ENCODE measurements at regions not wholly inside any gene's neighbourhood (a gene's known extent, or its start where the extent isn't known, plus 50 kb on each side); places are given as distances from the start of the nearest gene placed in this dataset.

- DNase-seq (ENCODE audit: low read depth, low spot score), result peak; percentile 51
- no peaks in the 10 kb centered on the region for H3K27me3 ChIP-seq (ENCODE audit: control insufficient read depth, insufficient read depth, low read length)
- CTCF ChIA-PET, result no interaction called here
- H3K4me3 ChIP-seq (ENCODE audit: low read depth, low read length), result peak overlapping the region; percentile 1; the same call in 1 of the 2 replicates
- no peaks in the 10 kb centered on the region for H3K9me3 ChIP-seq (ENCODE audit: control insufficient read depth, insufficient read depth, low read length)
- H3K27ac ChIP-seq (ENCODE audit: low read depth, low read length), result peak overlapping the region; percentile 53
- TF ChIP-seq CTCF (IDR thresholded peaks at IDR 0.05; ENCODE audit: low read depth, low read length), result no peak
- POLR2A ChIA-PET, result interaction anchor here (1.0 to 1.3 kb wide), 3 partner anchors 20 to 105 kb away, joined by 3 to 4 read pairs (median 4); no protein-coding TSS in a partner anchor
Measured at GRCh38 chr4:176883681-176884418, 91.1 kb upstream of the VEGFC start.

GRCh38 chr4:176885224-176885623 is 92.5 kb upstream of the VEGFC start:
- no peak for TF ChIP-seq CTCF (IDR thresholded peaks at IDR 0.05; ENCODE audit: low read depth, low read length)
- DNase-seq (ENCODE audit: low read depth, low spot score), result no peak
- Histone ChIP-seq H3K9me3 (ENCODE audit: control insufficient read depth, insufficient read depth, low read length) (no peaks in the 10 kb centered on the region), H3K27ac (ENCODE audit: low read depth, low read length) (no peak overlapping the region), H3K27me3 (ENCODE audit: control insufficient read depth, insufficient read depth, low read length) (no peaks in the 10 kb centered on the region), H3K4me3 (ENCODE audit: low read depth, low read length) (no peak overlapping the region)
- ChIA-PET CTCF (interaction anchor here (2.6 kb wide), 1 partner anchor 162 kb away, joined by 9 read pairs; no protein-coding TSS in a partner anchor), POLR2A (interaction anchor here (1.3 kb wide), 1 partner anchor 18 kb away, joined by 4 read pairs; no protein-coding TSS in a partner anchor)

GRCh38 chr4:176886135-176886534 is 93.4 kb upstream of the VEGFC start:
- H3K4me3 ChIP-seq (ENCODE audit: low read depth, low read length), result no peak overlapping the region
- ChIA-PET POLR2A (no interaction called here), CTCF (interaction anchor here (2.6 kb wide), 1 partner anchor 161 kb away, joined by 9 read pairs; no protein-coding TSS in a partner anchor)
- DNase-seq (ENCODE audit: low read depth, low spot score), result no peak
- TF ChIP-seq CTCF (IDR thresholded peaks at IDR 0.05; ENCODE audit: low read depth, low read length), result no peak
- no peaks in the 10 kb centered on the region for H3K9me3 ChIP-seq (ENCODE audit: control insufficient read depth, insufficient read depth, low read length)
- H3K27ac ChIP-seq (ENCODE audit: low read depth, low read length), result no peak overlapping the region
- no peaks in the 10 kb centered on the region for H3K27me3 ChIP-seq (ENCODE audit: control insufficient read depth, insufficient read depth, low read length)

- Histone ChIP-seq H3K4me3 (ENCODE audit: low read depth, low read length) (no peak overlapping the region), H3K9me3 (ENCODE audit: control insufficient read depth, insufficient read depth, low read length) (no peaks in the 10 kb centered on the region), H3K27ac (ENCODE audit: low read depth, low read length) (no peak overlapping the region), H3K27me3 (ENCODE audit: control insufficient read depth, insufficient read depth, low read length) (no peaks in the 10 kb centered on the region)
- ChIA-PET CTCF (no interaction called here), POLR2A (no interaction called here)
- no peak for DNase-seq (ENCODE audit: low read depth, low spot score)
- no peak for TF ChIP-seq CTCF (IDR thresholded peaks at IDR 0.05; ENCODE audit: low read depth, low read length)
Measured at GRCh38 chr4:176889776-176890175, 97.1 kb upstream of the VEGFC start.

- Histone ChIP-seq H3K9me3 (ENCODE audit: control insufficient read depth, insufficient read depth, low read length) (no peaks in the 10 kb centered on the region), H3K27ac (ENCODE audit: low read depth, low read length) (no peak overlapping the region), H3K4me3 (ENCODE audit: low read depth, low read length) (no peak overlapping the region), H3K27me3 (ENCODE audit: control insufficient read depth, insufficient read depth, low read length) (no peaks in the 10 kb centered on the region)
- DNase-seq (ENCODE audit: low read depth, low spot score), result no peak
- ChIA-PET CTCF (interaction anchor here (2.1 kb wide), 1 partner anchor 153 kb away, joined by 10 read pairs; no protein-coding TSS in a partner anchor), POLR2A (no interaction called here)
- no peak for TF ChIP-seq CTCF (IDR thresholded peaks at IDR 0.05; ENCODE audit: low read depth, low read length)
Measured at GRCh38 chr4:176894498-176894897, 101.8 kb upstream of the VEGFC start.

Data from AG04450 (cell line).